HEK293 (cell line): ENCODE measurements at regions not wholly inside any gene's neighbourhood (a gene's known extent, or its start where the extent isn't known, plus 50 kb on each side); places are given as distances from the start of the nearest gene placed in this dataset.

Source experiments
- CTCF ChIA-PET: fragments of 350-600 bp; formaldehyde crosslinking; extraction: SDS; loops from one replicate; lab custom pipeline; 2021; ENCODE audit warnings: antibody characterized with exemption; lab: Yijun Ruan, JAX
- POLR2A ChIA-PET: fragments of 300-600 bp; formaldehyde crosslinking; extraction: SDS; loops from one replicate; lab custom pipeline; 2020; ENCODE audit warnings: antibody characterized with exemption, inconsistent platforms; lab: Yijun Ruan, JAX
- H3K27ac ChIP-seq: fragments of 200-500 bp; sonication (Bioruptor generic); 2 replicates; pipeline ENCODE4 v1.5.1; 2014; ENCODE audit warnings: low read depth, low read length, control low read depth, inconsistent platforms; ENCODE audit errors: extremely low read depth
- H3K36me3 ChIP-seq, 2 experiments: fragments of 200-500 bp in 1 of 2; sonication (Bioruptor generic) in 1 of 2; 1 replicate in 1 of 2; 2 replicates in 1 of 2; pipeline ENCODE4 v1.5.1; 2014 to 2017; ENCODE audit warnings: inconsistent platforms in 2 of 2, low read length in 2 of 2; ENCODE audit not compliant: control insufficient read depth in 2 of 2, insufficient read depth in 1 of 2
- H3K4me1 ChIP-seq: fragments of 200-500 bp; sonication (Bioruptor generic); 2 replicates; pipeline ENCODE4 v1.5.1; 2014; ENCODE audit warnings: mild to moderate bottlenecking, low read length, inconsistent platforms; ENCODE audit not compliant: control insufficient read depth, insufficient read depth
- H3K4me3 ChIP-seq: 2 replicates; pipeline ENCODE4 v1.5.1; 2011; ENCODE audit warnings: low read depth, mild to moderate bottlenecking, control low read depth, low read length, moderate library complexity
- H3K9me3 ChIP-seq: fragments of 200-500 bp; sonication (Bioruptor generic); 2 replicates; pipeline ENCODE4 v1.5.1; 2014; ENCODE audit warnings: low read depth, low read length, inconsistent platforms; ENCODE audit not compliant: control insufficient read depth, insufficient read depth
- GFI1B ChIP-seq: fragments of 450-650 bp; formaldehyde crosslinking; IDR thresholded peaks from 2 replicates; pipeline ENCODE4 v1.5.1; 2016; ENCODE audit warnings: missing biosample characterization, missing genetic modification characterization
- HOXC10 ChIP-seq: sonication (generic); formaldehyde crosslinking; IDR thresholded peaks from 2 replicates; pipeline ENCODE4 v1.8.1; 2023; ENCODE audit warnings: mild to moderate bottlenecking, missing genetic modification reagents
- PRDM2 ChIP-seq: fragments of 450-650 bp; formaldehyde crosslinking; IDR thresholded peaks from 2 replicates; pipeline ENCODE4 v1.5.1; 2016; ENCODE audit warnings: missing biosample characterization, missing genetic modification characterization, borderline replicate concordance
- PRDM4 ChIP-seq: fragments of 450-650 bp; formaldehyde crosslinking; IDR thresholded peaks from 2 replicates; pipeline ENCODE4 v1.5.1; 2017; ENCODE audit warnings: missing biosample characterization, missing genetic modification characterization
- ZBTB1 ChIP-seq: fragments of 450-650 bp; formaldehyde crosslinking; IDR thresholded peaks from 2 replicates; pipeline ENCODE4 v1.5.1; 2016; ENCODE audit warnings: missing biosample characterization, missing genetic modification characterization
- ZNF138 ChIP-seq: fragments of 450-650 bp; formaldehyde crosslinking; IDR thresholded peaks from 2 replicates; pipeline ENCODE4 v1.5.1; 2016; ENCODE audit warnings: missing biosample characterization, missing genetic modification characterization, borderline replicate concordance
- ZNF157 ChIP-seq: fragments of 450-650 bp; formaldehyde crosslinking; IDR thresholded peaks from 2 replicates; pipeline ENCODE4 v1.5.1; 2016; ENCODE audit warnings: missing biosample characterization, missing genetic modification characterization
- ZNF175 ChIP-seq: fragments of 450-650 bp; formaldehyde crosslinking; IDR thresholded peaks from 2 replicates; pipeline ENCODE4 v1.5.1; 2016; ENCODE audit warnings: missing biosample characterization, missing genetic modification characterization
- ZNF202 ChIP-seq: fragments of 450-650 bp; formaldehyde crosslinking; IDR thresholded peaks from 2 replicates; pipeline ENCODE4 v1.5.1; 2016; ENCODE audit warnings: missing biosample characterization, missing genetic modification characterization, borderline replicate concordance
- ZNF239 ChIP-seq: fragments of 450-650 bp; formaldehyde crosslinking; IDR thresholded peaks from 2 replicates; pipeline ENCODE4 v1.5.1; 2016; ENCODE audit warnings: missing biosample characterization, missing genetic modification characterization
- ZNF274 ChIP-seq, 2 experiments: fragments of 200-500 bp in 1 of 2; fragments of 450-650 bp in 1 of 2; sonication (Bioruptor generic) in 1 of 2; formaldehyde crosslinking in 1 of 2; IDR thresholded peaks; 2 replicates each; pipeline versions ENCODE4 v1.5.1 to v1.6.1; 2014 to 2016; ENCODE audit warnings: borderline replicate concordance in 1 of 2, inconsistent platforms in 1 of 2, low read length in 1 of 2, missing biosample characterization in 1 of 2, missing genetic modification characterization in 1 of 2
- ZNF280D ChIP-seq: fragments of 450-650 bp; formaldehyde crosslinking; IDR thresholded peaks from 2 replicates; pipeline ENCODE4 v1.5.1; 2016; ENCODE audit warnings: missing biosample characterization, missing genetic modification characterization
- ZNF292 ChIP-seq: fragments of 450-650 bp; formaldehyde crosslinking; IDR thresholded peaks from 2 replicates; pipeline ENCODE4 v1.5.1; 2016; ENCODE audit warnings: low read depth, missing biosample characterization, missing genetic modification characterization, borderline replicate concordance
- ZNF530 ChIP-seq: fragments of 450-650 bp; formaldehyde crosslinking; IDR thresholded peaks from 2 replicates; pipeline ENCODE4 v1.5.1; 2016; ENCODE audit warnings: low read depth, missing biosample characterization, missing genetic modification characterization
- ZNF610 ChIP-seq: fragments of 450-650 bp; formaldehyde crosslinking; IDR thresholded peaks from 2 replicates; pipeline ENCODE4 v1.5.1; 2016; ENCODE audit warnings: missing biosample characterization, missing genetic modification characterization, borderline replicate concordance
- ZNF76 ChIP-seq: fragments of 450-650 bp; formaldehyde crosslinking; IDR thresholded peaks from 2 replicates; pipeline ENCODE4; 2016; ENCODE audit warnings: low read depth, missing biosample characterization, missing genetic modification characterization, borderline replicate concordance
- ZNF785 ChIP-seq: fragments of 450-650 bp; formaldehyde crosslinking; IDR thresholded peaks from 2 replicates; pipeline ENCODE4 v1.5.1; 2016; ENCODE audit warnings: missing biosample characterization, missing genetic modification characterization
- ZSCAN4 ChIP-seq: fragments of 450-650 bp; formaldehyde crosslinking; IDR thresholded peaks from 2 replicates; pipeline ENCODE4 v1.5.1; 2017; ENCODE audit warnings: missing biosample characterization, missing genetic modification characterization
- TF ChIP-seq, protein P1 (sequence below): fragments of 450-650 bp; formaldehyde crosslinking; IDR thresholded peaks from 2 replicates; pipeline ENCODE4 v1.5.1; 2016; ENCODE audit warnings: missing biosample characterization, missing genetic modification characterization, borderline replicate concordance
- TF ChIP-seq, protein P2 (sequence below): fragments of 450-650 bp; formaldehyde crosslinking; IDR thresholded peaks from 2 replicates; pipeline ENCODE4 v1.5.1; 2016; ENCODE audit warnings: missing biosample characterization, missing genetic modification characterization

- H3K9me3 ChIP-seq, result no peaks in the 10 kb centered on the region
- no peak overlapping the region for H3K4me3 ChIP-seq
- no peak overlapping the region for H3K27ac ChIP-seq
- POLR2A ChIA-PET, result no interaction called here
- CTCF ChIA-PET, result interaction anchor here (0.6 kb wide), 1 partner anchor 814 kb away, joined by 3 read pairs; no protein-coding TSS in a partner anchor
- TF ChIP-seq HOXC10 (CRISPR knock-in tag), result no peak
- no peak for TF ChIP-seq ZNF280D (tag by site-specific recombination)
- TF ChIP-seq ZNF239 (tag by site-specific recombination), result no peak
- no peak for TF ChIP-seq ZNF785 (tag by site-specific recombination)
- no peak for TF ChIP-seq ZNF157 (tag by site-specific recombination)
- no peak for TF ChIP-seq ZNF610 (tag by site-specific recombination)
- TF ChIP-seq, protein P1, sequence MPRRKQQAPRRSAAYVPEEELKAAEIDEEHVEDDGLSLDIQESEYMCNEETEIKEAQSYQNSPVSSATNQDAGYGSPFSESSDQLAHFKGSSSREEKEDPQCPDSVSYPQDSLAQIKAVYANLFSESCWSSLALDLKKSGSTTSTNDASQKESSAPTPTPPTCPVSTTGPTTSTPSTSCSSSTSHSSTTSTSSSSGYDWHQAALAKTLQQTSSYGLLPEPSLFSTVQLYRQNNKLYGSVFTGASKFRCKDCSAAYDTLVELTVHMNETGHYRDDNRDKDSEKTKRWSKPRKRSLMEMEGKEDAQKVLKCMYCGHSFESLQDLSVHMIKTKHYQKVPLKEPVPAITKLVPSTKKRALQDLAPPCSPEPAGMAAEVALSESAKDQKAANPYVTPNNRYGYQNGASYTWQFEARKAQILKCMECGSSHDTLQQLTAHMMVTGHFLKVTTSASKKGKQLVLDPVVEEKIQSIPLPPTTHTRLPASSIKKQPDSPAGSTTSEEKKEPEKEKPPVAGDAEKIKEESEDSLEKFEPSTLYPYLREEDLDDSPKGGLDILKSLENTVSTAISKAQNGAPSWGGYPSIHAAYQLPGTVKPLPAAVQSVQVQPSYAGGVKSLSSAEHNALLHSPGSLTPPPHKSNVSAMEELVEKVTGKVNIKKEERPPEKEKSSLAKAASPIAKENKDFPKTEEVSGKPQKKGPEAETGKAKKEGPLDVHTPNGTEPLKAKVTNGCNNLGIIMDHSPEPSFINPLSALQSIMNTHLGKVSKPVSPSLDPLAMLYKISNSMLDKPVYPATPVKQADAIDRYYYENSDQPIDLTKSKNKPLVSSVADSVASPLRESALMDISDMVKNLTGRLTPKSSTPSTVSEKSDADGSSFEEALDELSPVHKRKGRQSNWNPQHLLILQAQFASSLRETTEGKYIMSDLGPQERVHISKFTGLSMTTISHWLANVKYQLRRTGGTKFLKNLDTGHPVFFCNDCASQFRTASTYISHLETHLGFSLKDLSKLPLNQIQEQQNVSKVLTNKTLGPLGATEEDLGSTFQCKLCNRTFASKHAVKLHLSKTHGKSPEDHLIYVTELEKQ (tag by site-specific recombination), result no peak
- no peak for TF ChIP-seq ZSCAN4
- no peak for TF ChIP-seq ZNF530 (tag by site-specific recombination)
- no peak for TF ChIP-seq GFI1B (tag by site-specific recombination)
- TF ChIP-seq, protein P2, sequence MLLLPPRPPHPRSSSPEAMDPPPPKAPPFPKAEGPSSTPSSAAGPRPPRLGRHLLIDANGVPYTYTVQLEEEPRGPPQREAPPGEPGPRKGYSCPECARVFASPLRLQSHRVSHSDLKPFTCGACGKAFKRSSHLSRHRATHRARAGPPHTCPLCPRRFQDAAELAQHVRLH (tag by site-specific recombination), result no peak
- TF ChIP-seq ZNF202 (tag by site-specific recombination), result no peak
- TF ChIP-seq ZNF292 (tag by site-specific recombination), result no peak
- TF ChIP-seq ZNF76 (tag by site-specific recombination), result no peak
- no peak for TF ChIP-seq PRDM2 (tag by site-specific recombination)
- no peak for TF ChIP-seq PRDM4 (tag by site-specific recombination)
- no peak for TF ChIP-seq ZBTB1
- no peak for TF ChIP-seq ZNF138 (tag by site-specific recombination)
- TF ChIP-seq ZNF175, result no peak
- no peak for TF ChIP-seq ZNF274 (IDR thresholded peaks at IDR 0.05; ENCODE audit: low read length)
- no peak for TF ChIP-seq ZNF274 (tag by site-specific recombination; IDR thresholded peaks at IDR 0.05; ENCODE audit: borderline replicate concordance)
- no peaks in the 10 kb centered on the region for H3K4me1 ChIP-seq
- H3K36me3 ChIP-seq, result no peaks in the 10 kb centered on the region
Observed at GRCh38 chr3:118226206-118226605, 808.4 kb downstream of the IGSF11 start.
